WTC11 (cell line): ENCODE measurements at regions not wholly inside any gene's neighbourhood (a gene's known extent, or its start where the extent isn't known, plus 50 kb on each side); places are given as distances from the start of the nearest gene placed in this dataset.

Experiments
- CTCF ChIP-seq: fragments of 200-600 bp; IDR thresholded peaks from 2 replicates; pipeline ENCODE4 v1.8.0; 2022; ENCODE audit warnings: antibody characterized with exemption
- E2F1 ChIP-seq: sonication (generic); formaldehyde crosslinking; IDR thresholded peaks from 2 replicates; pipeline ENCODE4 v1.8.0; 2022; ENCODE audit warnings: mild to moderate bottlenecking, missing genetic modification reagents
- GABPB1 ChIP-seq: sonication (generic); formaldehyde crosslinking; IDR thresholded peaks from 2 replicates; pipeline ENCODE4 v1.8.1; 2023; ENCODE audit warnings: mild to moderate bottlenecking, missing genetic modification reagents
- JUN ChIP-seq: sonication (generic); formaldehyde crosslinking; IDR thresholded peaks from 2 replicates; pipeline ENCODE4 v1.8.0; 2023; ENCODE audit warnings: mild to moderate bottlenecking, missing genetic modification reagents
- NFYB ChIP-seq: sonication (generic); formaldehyde crosslinking; conservative IDR thresholded peaks from 2 replicates; pipeline ENCODE4 v1.8.0; 2022; ENCODE audit warnings: low read depth, missing genetic modification reagents
- SP1 ChIP-seq: sonication (generic); formaldehyde crosslinking; conservative IDR thresholded peaks from 2 replicates; pipeline ENCODE4 v1.8.1; 2022; ENCODE audit warnings: missing genetic modification reagents
- TCF7 ChIP-seq: sonication (generic); formaldehyde crosslinking; IDR thresholded peaks from 2 replicates; pipeline ENCODE4 v1.8.0; 2022; ENCODE audit warnings: mild to moderate bottlenecking, low read depth, missing genetic modification reagents, moderate library complexity
- USF2 ChIP-seq: sonication (generic); formaldehyde crosslinking; IDR thresholded peaks from 2 replicates; pipeline ENCODE4 v1.8.1; 2023; ENCODE audit warnings: mild to moderate bottlenecking, missing genetic modification reagents, moderate library complexity
- ZBTB21 ChIP-seq: sonication (generic); formaldehyde crosslinking; IDR thresholded peaks from 2 replicates; pipeline ENCODE4 v1.8.1; 2023; ENCODE audit warnings: mild to moderate bottlenecking, missing genetic modification reagents, borderline replicate concordance
- ZNF138 ChIP-seq: sonication (generic); formaldehyde crosslinking; conservative IDR thresholded peaks from 2 replicates; pipeline ENCODE4 v1.8.1; 2022; ENCODE audit warnings: mild to moderate bottlenecking, moderate library complexity, missing genetic modification reagents
- ZNF263 ChIP-seq: sonication (generic); formaldehyde crosslinking; IDR thresholded peaks from 2 replicates; pipeline ENCODE4 v1.8.1; 2022; ENCODE audit warnings: low read depth, mild to moderate bottlenecking, moderate library complexity, missing genetic modification reagents

- TF ChIP-seq CTCF, result no peak; the same call in 1 of the 2 replicates
- no peak for TF ChIP-seq ZNF263 (CRISPR knock-in tag)
- no peak for TF ChIP-seq ZBTB21 (CRISPR knock-in tag)
- TF ChIP-seq E2F1 (CRISPR knock-in tag), result no peak
- TF ChIP-seq TCF7, result no peak
- TF ChIP-seq NFYB (CRISPR knock-in tag), result no peak
- TF ChIP-seq ZNF138 (CRISPR knock-in tag), result no peak
- no peak for TF ChIP-seq USF2 (CRISPR knock-in tag)
- no peak for TF ChIP-seq JUN
- TF ChIP-seq GABPB1, result no peak
- TF ChIP-seq SP1, result no peak
These were observed 73.6 kb downstream of the TEX51 start for GRCh38 chr2:126972279-126972626.
